Chondrocyte (in vitro differentiated cells): ENCODE measurements at regions not wholly inside any gene's neighbourhood (a gene's known extent, or its start where the extent isn't known, plus 50 kb on each side); places are given as distances from the start of the nearest gene placed in this dataset.

Source experiments
- DNase-seq: peaks from one replicate; pipeline ENCODE4 v3.0.0; 2021; ENCODE audit warnings: mixed read lengths, low spot score
- H3K27ac Mint-ChIP-seq: one replicate; pipeline ENCODE4 v1.8.0; 2021; ENCODE audit warnings: mild to moderate bottlenecking, moderate library complexity, mixed read lengths; ENCODE audit not compliant: unreplicated experiment
- H3K27me3 Mint-ChIP-seq: 2 replicates; pipeline ENCODE4 v1.8.0; 2021; ENCODE audit warnings: low read depth, mixed read lengths
- H3K36me3 Mint-ChIP-seq: 2 replicates; pipeline ENCODE4 v1.8.0; 2021; ENCODE audit warnings: low read depth, mixed read lengths
- H3K4me1 Mint-ChIP-seq: 2 replicates; pipeline ENCODE4 v1.8.0; 2021; ENCODE audit warnings: low read depth, mild to moderate bottlenecking, mixed read lengths
- H3K4me3 Mint-ChIP-seq: one replicate; pipeline ENCODE4 v1.8.0; 2021; ENCODE audit warnings: mild to moderate bottlenecking, moderate library complexity, mixed read lengths; ENCODE audit not compliant: unreplicated experiment
- H3K9me3 Mint-ChIP-seq: 2 replicates; pipeline ENCODE4 v1.8.0; 2021; ENCODE audit warnings: low read depth, mixed read lengths
- TF ChIP-seq, protein P1 (sequence below): fragments of 200-600 bp; sonication (generic); IDR thresholded peaks from 2 replicates; pipeline ENCODE4 v1.5.0; 2021; ENCODE audit warnings: antibody characterized with exemption, mild to moderate bottlenecking, moderate library complexity

DNA sequence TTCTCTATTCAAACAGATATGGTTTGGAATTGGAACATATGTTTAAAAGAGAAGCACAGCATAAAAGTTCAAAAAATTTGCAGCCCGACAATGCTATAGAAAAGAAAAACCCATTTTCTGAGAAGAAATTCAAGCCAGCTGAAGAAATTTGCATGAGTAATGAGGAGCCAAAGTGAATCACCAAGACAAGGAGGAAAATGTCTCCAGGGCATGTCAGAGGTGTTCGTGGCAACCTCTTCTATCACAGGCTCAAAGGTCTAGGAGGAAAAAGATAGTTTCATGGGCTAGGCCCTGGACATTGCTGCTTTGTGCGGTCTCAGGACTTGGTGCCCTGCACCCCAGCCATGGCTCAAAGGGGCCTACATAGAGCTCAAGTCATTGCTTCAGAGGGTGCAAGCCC, 134.8 kb upstream of the ADAMTS16 start:
- peaks cover 5% of the 10 kb centered on the region for H3K9me3 Mint-ChIP-seq
- TF ChIP-seq, protein P1, sequence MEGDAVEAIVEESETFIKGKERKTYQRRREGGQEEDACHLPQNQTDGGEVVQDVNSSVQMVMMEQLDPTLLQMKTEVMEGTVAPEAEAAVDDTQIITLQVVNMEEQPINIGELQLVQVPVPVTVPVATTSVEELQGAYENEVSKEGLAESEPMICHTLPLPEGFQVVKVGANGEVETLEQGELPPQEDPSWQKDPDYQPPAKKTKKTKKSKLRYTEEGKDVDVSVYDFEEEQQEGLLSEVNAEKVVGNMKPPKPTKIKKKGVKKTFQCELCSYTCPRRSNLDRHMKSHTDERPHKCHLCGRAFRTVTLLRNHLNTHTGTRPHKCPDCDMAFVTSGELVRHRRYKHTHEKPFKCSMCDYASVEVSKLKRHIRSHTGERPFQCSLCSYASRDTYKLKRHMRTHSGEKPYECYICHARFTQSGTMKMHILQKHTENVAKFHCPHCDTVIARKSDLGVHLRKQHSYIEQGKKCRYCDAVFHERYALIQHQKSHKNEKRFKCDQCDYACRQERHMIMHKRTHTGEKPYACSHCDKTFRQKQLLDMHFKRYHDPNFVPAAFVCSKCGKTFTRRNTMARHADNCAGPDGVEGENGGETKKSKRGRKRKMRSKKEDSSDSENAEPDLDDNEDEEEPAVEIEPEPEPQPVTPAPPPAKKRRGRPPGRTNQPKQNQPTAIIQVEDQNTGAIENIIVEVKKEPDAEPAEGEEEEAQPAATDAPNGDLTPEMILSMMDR = no peak
- H3K27ac Mint-ChIP-seq = no peak overlapping the region
- no peaks in the 10 kb centered on the region for H3K4me1 Mint-ChIP-seq
- H3K36me3 Mint-ChIP-seq = no peaks in the 10 kb centered on the region
- DNase-seq = no peak
- H3K4me3 Mint-ChIP-seq = no peak overlapping the region
- H3K27me3 Mint-ChIP-seq = peaks cover 10% of the 10 kb centered on the region

DNA sequence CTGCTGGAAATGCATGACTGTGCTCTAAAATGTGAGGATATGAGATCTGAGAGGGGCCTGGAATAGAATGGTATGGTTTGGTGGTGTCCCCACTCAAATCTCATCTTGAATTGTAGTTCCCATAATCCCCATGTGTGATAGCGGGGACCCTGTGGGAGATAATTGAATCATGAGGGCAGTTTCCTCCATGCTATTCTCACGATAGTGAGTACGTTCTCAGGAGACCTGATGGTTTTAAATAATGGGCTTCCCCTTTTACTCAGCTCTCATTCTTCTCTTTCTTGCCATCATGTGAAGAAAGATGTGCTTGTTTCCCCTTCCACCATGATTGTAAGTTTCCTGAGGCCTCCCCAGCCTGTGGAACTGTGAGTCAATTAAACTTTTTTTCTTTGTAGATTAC, 133.6 kb upstream of the ADAMTS16 start:
- TF ChIP-seq, protein P1 = no peak
- DNase-seq = no peak
- Mint-ChIP-seq H3K27me3 (peaks cover 5% of the 10 kb centered on the region), H3K4me1 (no peaks in the 10 kb centered on the region), H3K9me3 (peaks cover 3% of the 10 kb centered on the region), H3K36me3 (no peaks in the 10 kb centered on the region), H3K4me3 (no peak overlapping the region), H3K27ac (no peak overlapping the region)

DNA sequence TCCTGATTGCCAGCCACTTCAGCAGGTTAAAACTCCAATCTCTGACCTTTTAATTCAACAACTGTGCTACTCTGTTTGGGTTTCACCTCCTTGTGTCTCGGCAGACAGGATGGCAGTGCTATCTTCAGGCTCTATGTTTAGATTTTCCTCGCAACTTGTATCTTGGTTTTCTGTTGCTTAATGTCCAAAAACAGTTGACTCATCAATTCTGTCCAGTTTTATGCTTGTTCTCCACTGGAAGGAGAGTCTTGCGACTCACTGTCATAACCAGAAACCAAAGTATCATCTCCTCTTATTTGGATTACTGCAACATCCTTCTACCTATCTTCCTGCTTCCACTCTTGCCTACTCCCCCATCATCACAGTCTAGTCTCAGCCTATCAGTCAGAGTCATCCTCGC, 130.9 kb upstream of the ADAMTS16 start:
- Mint-ChIP-seq H3K27ac (no peak overlapping the region), H3K36me3 (no peaks in the 10 kb centered on the region), H3K4me3 (no peak overlapping the region), H3K27me3 (no peaks in the 10 kb centered on the region), H3K4me1 (peaks cover under 1% of the 10 kb centered on the region), H3K9me3 (peaks cover 6% of the 10 kb centered on the region)
- TF ChIP-seq, protein P1 = no peak
- no peak for DNase-seq

DNA sequence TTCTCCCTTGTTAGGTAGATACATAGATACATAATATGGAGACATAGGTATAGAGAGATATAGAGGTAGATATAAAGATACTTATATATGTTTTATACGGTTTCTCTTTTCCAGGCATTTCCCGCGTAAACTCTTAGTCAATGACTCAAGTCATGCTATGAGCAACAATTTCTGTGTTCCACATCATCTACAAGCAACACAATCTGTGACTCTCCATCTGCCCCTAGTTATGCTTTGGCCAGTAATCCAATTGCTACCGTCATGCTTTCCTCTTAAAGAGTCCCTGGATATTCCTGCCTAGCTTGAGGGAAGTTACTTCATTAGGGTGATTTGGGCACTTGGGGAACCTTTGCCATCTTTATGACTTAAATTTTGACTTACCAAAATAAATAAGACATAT, 129.0 kb upstream of the ADAMTS16 start:
- Mint-ChIP-seq H3K27me3 (no peaks in the 10 kb centered on the region), H3K9me3 (peaks cover 6% of the 10 kb centered on the region), H3K4me1 (peaks cover 14% of the 10 kb centered on the region), H3K27ac (no peak overlapping the region), H3K4me3 (no peak overlapping the region), H3K36me3 (no peaks in the 10 kb centered on the region)
- no peak for DNase-seq
- TF ChIP-seq, protein P1 = no peak

DNA sequence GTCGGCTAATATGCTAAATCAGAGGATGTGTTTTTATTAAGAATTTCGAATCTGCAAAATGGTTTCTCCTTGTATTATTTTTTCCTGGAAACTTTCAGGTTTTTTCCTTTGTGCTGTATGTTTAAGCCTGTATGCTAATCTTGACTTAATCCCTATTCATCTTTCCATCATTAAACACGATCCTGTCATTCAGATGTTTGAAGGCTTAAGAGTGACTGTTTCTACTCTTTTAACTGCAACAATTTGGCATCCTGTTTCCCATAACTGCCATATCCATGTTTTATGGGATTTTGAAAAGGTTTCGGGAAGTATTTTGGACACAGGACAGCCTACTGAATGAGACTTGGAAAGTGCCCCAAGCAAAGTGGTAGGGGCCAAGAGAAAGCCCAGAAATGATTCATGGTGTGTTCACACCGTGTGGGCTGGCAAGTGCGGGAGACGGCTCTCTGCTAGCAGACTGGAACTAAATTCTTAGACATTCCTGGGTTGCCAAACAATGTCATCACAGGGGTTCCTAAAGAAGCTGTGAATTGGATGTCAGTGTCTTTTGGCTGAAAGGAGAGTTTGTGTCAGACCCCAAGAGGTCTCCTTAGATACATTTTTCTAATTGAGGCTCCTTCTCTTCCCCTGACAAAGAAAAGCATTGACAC, 125.4 kb upstream of the ADAMTS16 start:
- Mint-ChIP-seq H3K27me3 (no peaks in the 10 kb centered on the region), H3K4me3 (no peak overlapping the region), H3K4me1 (peaks cover 31% of the 10 kb centered on the region), H3K27ac (no peak overlapping the region), H3K36me3 (no peaks in the 10 kb centered on the region), H3K9me3 (peaks cover 9% of the 10 kb centered on the region)
- no peak for DNase-seq
- TF ChIP-seq, protein P1 = no peak
